HG03469 (cell line): ENCODE measurements at regions not wholly inside any gene's neighbourhood (a gene's known extent, or its start where the extent isn't known, plus 50 kb on each side); places are given as distances from the start of the nearest gene placed in this dataset.

Source experiments
- ATAC-seq: cut with Tn5 transposase; IDR thresholded peaks from one replicate; pipeline ENCODE4 v1.9.1; 2021; ENCODE audit warnings: mild to moderate bottlenecking, moderate library complexity, moderate number of reproducible peaks; ENCODE audit not compliant: unreplicated experiment

GRCh38 chr5:18829539-18829938, 1158.5 kb downstream of the CDH18 start:
- no peak for ATAC-seq

DNA sequence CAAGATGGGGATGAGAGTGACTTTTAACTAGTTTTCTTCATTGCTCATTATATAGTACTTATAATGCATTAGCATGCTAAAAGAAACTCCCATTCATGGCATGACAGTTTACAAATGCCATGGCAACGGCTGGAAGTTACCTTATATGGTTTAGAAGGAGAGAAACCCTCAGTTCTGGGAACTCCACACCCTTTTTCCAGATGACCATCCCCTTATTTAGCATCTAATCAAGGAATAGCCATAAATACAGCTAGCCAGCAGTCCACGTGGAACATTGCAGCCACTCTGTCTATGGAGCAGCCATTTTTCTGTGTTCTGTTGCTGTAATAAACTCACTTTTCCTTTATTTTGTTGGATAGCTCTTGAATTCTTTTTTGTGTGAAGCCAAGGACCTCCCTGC, 1137.8 kb downstream of the CDH18 start:
- no peak for ATAC-seq

GRCh38 chr5:18872978-18873377, 1115.0 kb downstream of the CDH18 start:
- no peak for ATAC-seq

DNA sequence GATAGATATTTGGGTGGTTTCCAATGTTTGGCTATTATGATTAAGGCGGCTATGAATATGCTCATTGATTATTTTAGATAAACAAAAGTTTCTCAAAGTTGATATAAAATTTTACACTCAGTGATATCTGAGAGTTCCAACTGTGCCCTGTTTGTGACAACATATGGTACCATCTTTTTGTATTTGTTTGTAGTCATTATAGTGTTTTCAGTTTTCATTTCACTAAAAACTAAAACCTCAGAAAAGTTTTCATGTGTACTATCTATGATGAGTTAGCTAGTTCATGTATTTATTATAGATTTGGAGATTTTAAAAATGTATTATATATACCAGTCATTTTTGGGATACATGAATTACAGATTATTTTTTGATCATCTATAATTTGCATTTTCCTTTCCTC, 1111.4 kb downstream of the CDH18 start:
- ATAC-seq = no peak

- ATAC-seq = no peak
These were observed 1106.4 kb downstream of the CDH18 start for GRCh38 chr5:18881615-18882014.

DNA sequence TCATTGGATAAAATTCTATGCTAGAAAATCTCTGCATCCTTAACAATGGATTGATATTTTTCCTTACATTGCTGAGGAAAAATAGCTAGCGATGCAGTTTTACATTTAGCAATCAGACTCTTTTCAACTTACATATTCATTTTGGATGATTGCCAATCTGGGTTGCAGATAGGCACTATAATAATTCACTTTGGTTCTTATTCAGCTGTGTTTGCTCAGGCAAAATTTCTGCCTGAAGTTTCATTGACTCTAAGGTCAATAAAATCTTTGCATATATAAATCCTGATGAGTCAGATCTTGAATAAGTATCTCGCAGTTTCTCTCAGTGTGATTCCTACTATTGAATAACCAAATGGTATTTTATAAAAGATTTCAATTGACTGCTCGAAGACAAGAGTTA, 1105.8 kb downstream of the CDH18 start:
- no peak for ATAC-seq

- no peak for ATAC-seq
These were observed 1099.2 kb downstream of the CDH18 start for GRCh38 chr5:18888821-18889220.

DNA sequence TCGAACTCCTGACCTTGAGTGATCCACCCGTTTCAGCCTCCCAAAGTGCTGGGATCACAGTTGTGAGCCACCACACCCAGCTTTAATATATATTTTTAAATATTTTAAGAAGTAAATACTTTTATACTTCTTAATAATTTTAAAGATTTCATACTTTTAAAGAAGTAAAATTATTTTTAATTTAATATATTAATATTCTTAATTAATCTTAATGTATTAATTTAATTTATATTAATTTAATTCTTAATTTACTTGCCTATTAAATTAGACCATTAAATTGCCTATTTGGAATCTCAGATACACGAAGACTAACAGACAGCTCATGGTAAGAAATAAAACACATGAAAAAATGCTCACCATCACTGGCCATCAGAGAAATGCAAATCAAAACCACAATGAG, 1087.4 kb downstream of the CDH18 start:
- no peak for ATAC-seq

DNA sequence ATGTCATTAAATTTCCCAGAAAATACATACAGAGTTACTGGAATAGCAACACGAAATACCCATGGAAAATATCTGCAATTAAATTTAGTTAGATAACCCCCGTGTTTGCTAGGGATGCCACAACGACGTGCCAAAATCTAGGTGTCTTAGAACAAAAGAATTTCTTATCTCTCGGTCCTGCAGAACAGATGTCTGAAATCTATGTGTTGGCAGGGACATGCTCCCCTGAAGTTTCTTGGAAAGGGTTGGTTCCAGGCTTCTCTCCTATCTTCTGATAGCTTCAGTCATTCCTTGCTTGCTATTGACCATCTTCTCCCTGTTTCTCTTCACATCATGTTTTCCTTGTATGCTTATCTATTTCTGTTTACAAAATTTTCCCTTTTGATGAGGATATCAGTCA, 1067.0 kb downstream of the CDH18 start:
- ATAC-seq = no peak

DNA sequence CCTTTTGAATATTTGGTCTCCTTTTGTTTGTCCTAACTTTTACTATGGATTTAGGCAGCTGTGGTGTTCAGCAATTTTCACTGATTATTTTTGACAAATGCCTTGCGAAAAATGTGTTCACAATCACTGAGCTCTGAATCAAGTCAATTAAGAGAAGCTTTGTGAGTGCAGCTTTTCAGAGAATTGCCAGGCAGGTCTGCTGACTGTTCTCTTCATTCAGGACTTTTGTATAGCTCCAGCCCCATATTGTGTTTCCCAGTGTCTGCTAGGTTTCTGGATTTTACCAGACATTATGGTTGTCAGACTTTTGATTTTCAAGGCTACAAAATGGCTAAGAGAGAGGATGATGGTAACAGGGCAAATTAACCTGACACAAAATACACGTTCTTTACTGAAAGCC, 1055.9 kb downstream of the CDH18 start:
- no peak for ATAC-seq

GRCh38 chr5:18944771-18945170, 1043.2 kb downstream of the CDH18 start:
- ATAC-seq = no peak

DNA sequence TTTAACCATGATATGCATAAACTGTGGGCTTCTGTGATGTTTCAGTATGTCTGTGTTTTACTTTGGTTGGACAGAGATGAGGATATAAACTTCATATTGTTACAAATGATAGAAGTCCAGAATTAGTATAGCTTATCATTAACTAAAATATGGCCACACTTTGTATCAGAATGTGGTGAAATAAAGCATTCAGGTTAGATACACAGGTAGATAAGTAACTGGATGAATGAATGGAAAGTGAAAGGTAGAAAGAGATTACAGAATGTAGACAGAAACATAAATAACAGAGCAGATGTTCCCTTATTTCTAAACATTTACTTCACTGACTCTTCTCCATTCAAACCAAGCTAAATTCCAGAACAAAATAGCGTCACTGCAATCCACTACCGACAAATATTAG, 1033.8 kb downstream of the CDH18 start:
- no peak for ATAC-seq

DNA sequence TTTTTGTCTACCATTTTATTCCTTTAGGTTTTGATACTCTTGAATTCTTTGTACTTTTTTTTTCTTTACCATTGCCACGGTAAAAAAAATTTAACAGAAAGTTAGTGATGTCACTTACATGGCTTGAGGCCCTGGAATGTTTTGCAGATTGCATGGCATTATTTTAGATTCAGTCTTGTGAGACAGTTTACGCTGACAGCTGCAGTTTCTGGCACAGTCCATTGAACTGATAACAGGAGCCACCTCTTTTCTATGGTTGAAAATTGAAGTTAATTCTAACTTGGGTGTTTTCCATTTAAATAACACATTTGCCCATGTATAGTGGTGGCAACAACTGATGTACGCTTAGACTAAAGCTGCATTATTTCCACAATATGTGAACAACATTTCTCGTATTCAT, 1028.5 kb downstream of the CDH18 start:
- ATAC-seq = no peak

- ATAC-seq = no peak
These were observed 1026.8 kb downstream of the CDH18 start for GRCh38 chr5:18961234-18961633.

DNA sequence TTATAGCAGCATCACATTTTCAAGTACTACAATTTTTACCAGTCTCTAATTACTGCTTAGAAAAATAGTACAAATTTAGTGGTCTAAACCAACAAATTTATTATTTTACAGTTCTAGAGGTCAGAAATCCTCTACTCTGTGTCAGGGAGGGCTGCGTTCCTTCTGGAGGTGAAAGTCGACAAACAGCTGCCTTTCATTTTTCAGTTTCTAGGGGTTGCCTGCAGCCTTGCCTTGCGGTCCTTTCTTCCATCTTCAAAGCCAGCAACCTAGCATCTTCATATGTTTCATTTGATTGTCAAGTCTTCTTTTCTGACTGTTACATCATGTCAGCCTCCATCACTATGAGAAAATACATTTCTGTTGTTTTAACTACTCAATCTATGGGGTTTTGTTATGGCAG, 1022.1 kb downstream of the CDH18 start:
- ATAC-seq = no peak

DNA sequence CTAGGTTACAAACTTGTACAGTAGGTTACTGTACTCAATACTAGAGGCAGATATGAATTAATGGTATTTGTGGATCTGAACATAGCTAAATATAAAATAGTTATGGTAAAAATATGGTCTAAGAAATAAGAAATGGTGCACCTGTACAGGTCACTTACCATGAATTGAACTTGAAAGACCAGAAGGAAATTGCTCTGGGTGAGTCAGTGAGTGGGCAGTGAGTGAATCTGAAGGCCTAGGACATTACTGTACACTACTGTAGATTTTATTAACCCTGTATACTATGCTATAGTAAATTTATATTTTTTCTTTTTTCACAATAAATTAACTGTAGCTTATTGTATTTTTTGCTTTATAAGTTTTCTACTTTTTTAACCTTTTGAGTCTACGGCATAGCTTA, 1020.4 kb downstream of the CDH18 start:
- no peak for ATAC-seq

GRCh38 chr5:18968966-18969365, 1019.0 kb downstream of the CDH18 start:
- no peak for ATAC-seq

- ATAC-seq = no peak
These were observed 1018.0 kb downstream of the CDH18 start for GRCh38 chr5:18970000-18970399.

DNA sequence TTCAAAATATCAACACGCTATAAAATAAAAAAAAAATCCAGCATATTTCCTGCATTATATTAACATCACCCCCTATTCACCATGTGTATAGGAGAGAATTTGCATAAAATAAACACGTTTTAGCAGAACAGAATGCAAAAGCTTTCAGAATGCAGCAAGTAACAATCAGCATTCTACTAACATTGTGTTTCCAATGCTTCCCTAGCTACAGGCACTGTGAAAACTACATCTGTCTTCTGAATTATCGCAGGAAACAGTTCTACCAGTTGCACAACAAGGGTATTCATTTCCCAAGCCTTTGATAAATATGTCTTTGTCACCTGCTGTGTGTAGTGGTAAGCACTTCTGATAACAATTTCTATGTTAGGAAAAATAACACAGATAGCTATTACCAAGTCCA, 1015.8 kb downstream of the CDH18 start:
- ATAC-seq = no peak

- no peak for ATAC-seq
These were observed 1012.4 kb downstream of the CDH18 start for GRCh38 chr5:18975624-18976023.

- no peak for ATAC-seq
These were observed 1010.1 kb downstream of the CDH18 start for GRCh38 chr5:18977880-18978279.

DNA sequence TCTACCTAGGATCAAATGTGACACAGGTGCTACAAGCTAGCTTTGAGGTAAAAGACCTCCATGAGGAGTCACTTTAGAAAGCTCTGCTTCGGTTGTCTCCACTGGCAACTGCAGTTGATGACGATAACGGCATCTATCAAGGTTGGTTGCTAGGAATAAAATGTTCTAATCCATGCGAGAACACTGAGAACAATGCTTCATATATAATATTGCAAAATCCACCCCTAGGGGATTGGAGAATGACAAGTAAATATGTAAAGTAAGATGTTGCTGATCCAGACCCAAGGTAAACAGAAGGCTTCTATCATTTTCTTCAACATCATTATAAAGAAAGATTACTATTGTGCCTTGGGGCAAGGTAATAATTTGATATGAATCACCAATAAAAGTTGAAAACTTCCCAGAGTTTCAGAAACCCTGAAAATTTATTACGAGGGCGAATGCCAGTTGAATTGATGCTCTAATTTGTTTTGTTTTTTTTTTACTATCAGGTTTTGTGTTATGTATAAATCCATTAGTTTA, 1003.4 kb downstream of the CDH18 start:
- no peak for ATAC-seq

DNA sequence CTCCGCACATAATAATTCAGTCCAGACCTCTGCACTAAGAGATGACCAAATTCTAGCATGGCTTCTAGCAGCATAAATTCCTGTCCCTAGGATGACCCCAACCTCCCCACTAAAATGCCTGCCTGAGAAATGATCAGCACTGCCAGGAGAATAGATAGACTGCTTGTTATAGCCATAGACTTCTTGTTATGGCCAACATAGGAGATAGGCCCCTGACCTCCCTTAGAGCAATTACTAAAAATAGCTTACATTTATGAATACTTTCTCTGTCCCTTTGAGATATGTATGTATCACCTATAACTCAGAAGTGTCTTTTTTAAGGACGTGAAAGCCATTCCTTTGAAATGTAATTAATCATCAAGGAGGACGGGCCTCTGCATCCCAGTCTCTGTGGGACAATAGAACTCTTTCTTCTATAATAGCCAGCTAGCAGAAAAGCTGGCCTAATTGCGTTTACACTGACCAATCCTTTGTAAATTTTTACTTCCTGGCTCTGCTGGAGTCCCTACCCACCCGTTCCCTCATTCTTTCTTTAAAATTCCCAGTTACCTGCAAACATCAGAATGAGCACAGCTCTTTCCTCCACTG, 1002.7 kb downstream of the CDH18 start:
- ATAC-seq = no peak
